ENCODE measurements at regions not wholly inside any gene's neighbourhood (a gene's known extent, or its start where the extent isn't known, plus 50 kb on each side); places are given as distances from the start of the nearest gene placed in this dataset.

GRCh38 chr20:11350126-11351005 lies 567.3 kb upstream of the BTBD3 start:
- no peak for DNase-seq (ENCODE audit: low spot score)

- DNase-seq (ENCODE audit: low spot score), result no peak
These were observed 565.7 kb upstream of the BTBD3 start for GRCh38 chr20:11352041-11352440.

- no peak for DNase-seq (ENCODE audit: low spot score)
These were observed 562.8 kb upstream of the BTBD3 start for GRCh38 chr20:11354846-11355245.

GRCh38 chr20:11355345-11355744 lies 562.3 kb upstream of the BTBD3 start:
- no peak for DNase-seq (ENCODE audit: low spot score)

- no peak for DNase-seq (ENCODE audit: low spot score)
These were observed 561.6 kb upstream of the BTBD3 start for GRCh38 chr20:11356061-11356460.

- DNase-seq (ENCODE audit: low spot score), result no peak
These were observed 555.2 kb upstream of the BTBD3 start for GRCh38 chr20:11362450-11362849.

GRCh38 chr20:11364736-11365135 lies 553.0 kb upstream of the BTBD3 start:
- DNase-seq (ENCODE audit: low spot score), result no peak

- no peak for DNase-seq (ENCODE audit: low spot score)
These were observed 551.0 kb upstream of the BTBD3 start for GRCh38 chr20:11366660-11367059.

GRCh38 chr20:11368499-11368898 lies 549.2 kb upstream of the BTBD3 start:
- DNase-seq (ENCODE audit: low spot score), result no peak

GRCh38 chr20:11368965-11369711 lies 548.6 kb upstream of the BTBD3 start:
- DNase-seq (ENCODE audit: low spot score), result no peak

GRCh38 chr20:11371831-11372230 lies 545.9 kb upstream of the BTBD3 start:
- no peak for DNase-seq (ENCODE audit: low spot score)

GRCh38 chr20:11372876-11373790 lies 544.6 kb upstream of the BTBD3 start:
- no peak for DNase-seq (ENCODE audit: low spot score)

GRCh38 chr20:11375335-11375734 lies 542.4 kb upstream of the BTBD3 start:
- no peak for DNase-seq (ENCODE audit: low spot score)

GRCh38 chr20:11375966-11376365 lies 541.7 kb upstream of the BTBD3 start:
- no peak for DNase-seq (ENCODE audit: low spot score)

GRCh38 chr20:11376420-11376819 lies 541.3 kb upstream of the BTBD3 start:
- no peak for DNase-seq (ENCODE audit: low spot score)

GRCh38 chr20:11376998-11377397 lies 540.7 kb upstream of the BTBD3 start:
- DNase-seq (ENCODE audit: low spot score), result no peak

- no peak for DNase-seq (ENCODE audit: low spot score)
These were observed 539.9 kb upstream of the BTBD3 start for GRCh38 chr20:11377761-11378160.

GRCh38 chr20:11378252-11378651 lies 539.4 kb upstream of the BTBD3 start:
- DNase-seq (ENCODE audit: low spot score), result no peak

GRCh38 chr20:11379257-11380011 lies 538.3 kb upstream of the BTBD3 start:
- DNase-seq (ENCODE audit: low spot score), result no peak

- DNase-seq (ENCODE audit: low spot score), result no peak
These were observed 537.4 kb upstream of the BTBD3 start for GRCh38 chr20:11380283-11380682.

GRCh38 chr20:11387189-11387754 lies 530.4 kb upstream of the BTBD3 start:
- DNase-seq (ENCODE audit: low spot score), result no peak
